Breast epithelium (tissue), 3 donors: ENCODE measurements at regions not wholly inside any gene's neighbourhood (a gene's known extent, or its start where the extent isn't known, plus 50 kb on each side); places are given as distances from the start of the nearest gene placed in this dataset.

Experiments used
- CTCF ChIP-seq, 3 donors: fragments of 450-650 bp; IDR thresholded peaks; one replicate each; pipeline ENCODE4 v1.5.1; 2016 to 2017; ENCODE audit warnings: antibody characterized with exemption in 3 of 3, mild to moderate bottlenecking in 3 of 3, moderate library complexity in 3 of 3
- POLR2A ChIP-seq: fragments of 450-650 bp; IDR thresholded peaks from one replicate; pipeline ENCODE4 v1.6.1; 2016; ENCODE audit warnings: antibody characterized with exemption, mild to moderate bottlenecking, moderate library complexity
- POLR2AphosphoS5 ChIP-seq, 3 donors: sonication (generic); formaldehyde crosslinking; IDR thresholded peaks; one replicate each; pipeline ENCODE4 v1.6.1; 2017; ENCODE audit warnings: antibody characterized with exemption in 3 of 3

GRCh38 chr22:47293368-47294221 lies 531.1 kb downstream of the TBC1D22A start:
- no peak for TF ChIP-seq POLR2AphosphoS5 (IDR thresholded peaks at IDR 0.05)
- no peak for TF ChIP-seq POLR2A
- TF ChIP-seq CTCF (IDR thresholded peaks at IDR 0.05), result no peak
